ENCODE measurements at regions not wholly inside any gene's neighbourhood (a gene's known extent, or its start where the extent isn't known, plus 50 kb on each side); places are given as distances from the start of the nearest gene placed in this dataset.

- TF ChIP-seq, protein P1, sequence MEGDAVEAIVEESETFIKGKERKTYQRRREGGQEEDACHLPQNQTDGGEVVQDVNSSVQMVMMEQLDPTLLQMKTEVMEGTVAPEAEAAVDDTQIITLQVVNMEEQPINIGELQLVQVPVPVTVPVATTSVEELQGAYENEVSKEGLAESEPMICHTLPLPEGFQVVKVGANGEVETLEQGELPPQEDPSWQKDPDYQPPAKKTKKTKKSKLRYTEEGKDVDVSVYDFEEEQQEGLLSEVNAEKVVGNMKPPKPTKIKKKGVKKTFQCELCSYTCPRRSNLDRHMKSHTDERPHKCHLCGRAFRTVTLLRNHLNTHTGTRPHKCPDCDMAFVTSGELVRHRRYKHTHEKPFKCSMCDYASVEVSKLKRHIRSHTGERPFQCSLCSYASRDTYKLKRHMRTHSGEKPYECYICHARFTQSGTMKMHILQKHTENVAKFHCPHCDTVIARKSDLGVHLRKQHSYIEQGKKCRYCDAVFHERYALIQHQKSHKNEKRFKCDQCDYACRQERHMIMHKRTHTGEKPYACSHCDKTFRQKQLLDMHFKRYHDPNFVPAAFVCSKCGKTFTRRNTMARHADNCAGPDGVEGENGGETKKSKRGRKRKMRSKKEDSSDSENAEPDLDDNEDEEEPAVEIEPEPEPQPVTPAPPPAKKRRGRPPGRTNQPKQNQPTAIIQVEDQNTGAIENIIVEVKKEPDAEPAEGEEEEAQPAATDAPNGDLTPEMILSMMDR (IDR thresholded peaks at IDR 0.05): no peak
- TF ChIP-seq POLR2AphosphoS5 (IDR thresholded peaks at IDR 0.05) (no peak), POLR2A (IDR thresholded peaks at IDR 0.05) (no peak)
Measured at GRCh38 chr17:71180801-71181385, 939.9 kb upstream of the SOX9 start.
